Endothelial cell of umbilical vein (primary cell): ENCODE measurements at regions not wholly inside any gene's neighbourhood (a gene's known extent, or its start where the extent isn't known, plus 50 kb on each side); places are given as distances from the start of the nearest gene placed in this dataset.

Experiments
- CTCF ChIP-seq, 2 donors: IDR thresholded peaks; 1 replicate in 1 of 2; 2 replicates in 1 of 2; pipeline ENCODE4 v1.5.1; 2011; ENCODE audit warnings: low read length in 2 of 2, mild to moderate bottlenecking in 2 of 2, moderate library complexity in 2 of 2, control low read depth in 1 of 2, inconsistent platforms in 1 of 2, low read depth in 1 of 2; ENCODE audit not compliant: insufficient read depth in 1 of 2; ENCODE audit errors: extremely low read depth in 1 of 2
- EZH2 ChIP-seq: IDR thresholded peaks from 2 replicates; pipeline ENCODE4 v1.6.1; 2012; ENCODE audit warnings: borderline replicate concordance, low read depth, mild to moderate bottlenecking, moderate library complexity, low read length, inconsistent platforms; ENCODE audit not compliant: severe bottlenecking
- POLR2AphosphoS5 ChIP-seq: IDR thresholded peaks from 2 replicates; pipeline ENCODE4 v1.6.1; 2012; ENCODE audit warnings: low read depth, mild to moderate bottlenecking, control low read depth, low read length, moderate library complexity; ENCODE audit not compliant: insufficient read depth

DNA sequence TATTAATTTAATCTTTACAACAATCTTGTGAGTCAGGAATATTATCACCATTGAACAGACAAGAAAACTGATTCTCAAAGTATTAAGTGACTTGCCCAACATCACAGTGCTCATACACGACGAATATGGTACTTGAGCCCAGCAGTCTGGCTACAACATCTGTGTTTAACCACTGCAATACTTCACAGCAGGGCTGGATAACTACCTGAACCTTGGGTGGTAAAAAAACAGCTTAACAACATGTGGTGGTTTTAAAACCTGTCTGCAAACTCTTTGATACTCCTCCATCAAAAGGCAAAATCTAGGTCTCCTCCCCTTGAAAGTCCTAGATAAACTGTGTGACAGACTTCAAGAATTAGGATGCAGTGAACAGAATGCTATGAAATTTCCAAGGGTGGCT lies 424.6 kb upstream of the CADM1 start:
- no peak for TF ChIP-seq POLR2AphosphoS5
- no peak for TF ChIP-seq CTCF (IDR thresholded peaks at IDR 0.05; ENCODE audit: extremely low read depth in 1 of 2, insufficient read depth in 1 of 2, low read depth in 1 of 2, low read length in 2 of 2)
- no peak for TF ChIP-seq EZH2
